ENCODE measurements at regions not wholly inside any gene's neighbourhood (a gene's known extent, or its start where the extent isn't known, plus 50 kb on each side); places are given as distances from the start of the nearest gene placed in this dataset.

- no peak for TF ChIP-seq POLR2A (IDR thresholded peaks at IDR 0.05)
- TF ChIP-seq CTCF (IDR thresholded peaks at IDR 0.05) = no peak
Measured at GRCh38 chrX:13401724-13402123, 81.9 kb upstream of the ATXN3L start.

All from adrenal gland (tissue), 5 donors.